DMS53 treated with DMSO at 0.1 percent for 48 hours (cell line): ENCODE measurements at regions not wholly inside any gene's neighbourhood (a gene's known extent, or its start where the extent isn't known, plus 50 kb on each side); places are given as distances from the start of the nearest gene placed in this dataset.

Experiments used
- DNase-seq: peaks from one replicate; lab custom pipeline; 2025; ENCODE audit not compliant: unreplicated experiment; lab: John Stamatoyannopoulos, UW

GRCh38 chr5:132130918-132131715, 57.5 kb downstream of the CSF2 start:
- no peak for DNase-seq

GRCh38 chr5:132132138-132132537, 58.5 kb downstream of the CSF2 start:
- no peak for DNase-seq

- DNase-seq = peak; percentile 9
These were observed 60.8 kb downstream of the CSF2 start for GRCh38 chr5:132134384-132134783.

GRCh38 chr5:132136906-132137305, 63.3 kb downstream of the CSF2 start:
- DNase-seq = no peak

- no peak for DNase-seq
These were observed 64.7 kb downstream of the CSF2 start for GRCh38 chr5:132138260-132138659.
